ENCODE measurements at regions not wholly inside any gene's neighbourhood (a gene's known extent, or its start where the extent isn't known, plus 50 kb on each side); places are given as distances from the start of the nearest gene placed in this dataset.

GRCh38 chr1:185427264-185427663 is 110.2 kb upstream of the IVNS1ABP start:
- no peak for DNase-seq

- DNase-seq = no peak
These were observed 109.8 kb upstream of the IVNS1ABP start for GRCh38 chr1:185426848-185427247.

GRCh38 chr1:185425163-185425562 is 108.1 kb upstream of the IVNS1ABP start:
- DNase-seq = no peak

- DNase-seq = no peak
These were observed 104.6 kb upstream of the IVNS1ABP start for GRCh38 chr1:185421485-185422107.

- no peak for DNase-seq
These were observed 103.6 kb upstream of the IVNS1ABP start for GRCh38 chr1:185420588-185421081.

GRCh38 chr1:185419718-185420117 is 102.7 kb upstream of the IVNS1ABP start:
- no peak for DNase-seq

- DNase-seq = no peak
These were observed 101.4 kb upstream of the IVNS1ABP start for GRCh38 chr1:185418472-185418871.

GRCh38 chr1:185412385-185413087 is 95.5 kb upstream of the IVNS1ABP start:
- no peak for DNase-seq

GRCh38 chr1:185409763-185410528 is 92.9 kb upstream of the IVNS1ABP start:
- DNase-seq = no peak

GRCh38 chr1:185409345-185409744 is 92.3 kb upstream of the IVNS1ABP start:
- no peak for DNase-seq

GRCh38 chr1:185408700-185409270 is 91.7 kb upstream of the IVNS1ABP start:
- no peak for DNase-seq

- no peak for DNase-seq
These were observed 89.6 kb upstream of the IVNS1ABP start for GRCh38 chr1:185406691-185407009.

- no peak for DNase-seq
These were observed 89.1 kb upstream of the IVNS1ABP start for GRCh38 chr1:185406006-185406690.

- no peak for DNase-seq
These were observed 88.0 kb upstream of the IVNS1ABP start for GRCh38 chr1:185404907-185405568.

GRCh38 chr1:185404291-185404690 is 87.2 kb upstream of the IVNS1ABP start:
- DNase-seq = no peak

GRCh38 chr1:185402930-185403329 is 85.9 kb upstream of the IVNS1ABP start:
- DNase-seq = no peak

GRCh38 chr1:185401019-185401418 is 84.0 kb upstream of the IVNS1ABP start:
- no peak for DNase-seq

- no peak for DNase-seq
These were observed 83.0 kb upstream of the IVNS1ABP start for GRCh38 chr1:185400052-185400451.

GRCh38 chr1:185398599-185398998 is 81.6 kb upstream of the IVNS1ABP start:
- no peak for DNase-seq

GRCh38 chr1:185398022-185398421 is 81.0 kb upstream of the IVNS1ABP start:
- DNase-seq = no peak

- no peak for DNase-seq
These were observed 80.1 kb upstream of the IVNS1ABP start for GRCh38 chr1:185397183-185397582.

GRCh38 chr1:185396126-185396525 is 79.1 kb upstream of the IVNS1ABP start:
- DNase-seq = no peak

All from NCI-H2081 treated with DMSO at 0.1 percent for 48 hours (cell line).